B cell (primary cell): ENCODE measurements at regions not wholly inside any gene's neighbourhood (a gene's known extent, or its start where the extent isn't known, plus 50 kb on each side); places are given as distances from the start of the nearest gene placed in this dataset.

Experiments used
- ATAC-seq: fragments of 200-7000 bp; cut with Tn5 transposase; one replicate; pipeline ENCODE4 v1.10.0; 2021; ENCODE audit warnings: low read depth, mild to moderate bottlenecking, moderate number of reproducible peaks, moderate library complexity
- CTCF ChIA-PET: fragments of 350-600 bp; sonication (Branson Sonifier 250); formaldehyde crosslinking; loops from one replicate; lab custom pipeline; 2021; ENCODE audit warnings: antibody characterized with exemption, inconsistent platforms; lab: Charles Lee
- POLR2A ChIA-PET: fragments of 350-600 bp; sonication (Branson Sonifier 250); formaldehyde crosslinking; loops from one replicate; lab custom pipeline; 2021; ENCODE audit warnings: antibody characterized with exemption; lab: Charles Lee
- DNase-seq: peaks from one replicate; pipeline ENCODE4 v3.0.0; 2013
- H2AFZ ChIP-seq: 2 replicates; pipeline ENCODE4 v1.6.1; 2012; ENCODE audit warnings: mild to moderate bottlenecking, low read depth, low read length; ENCODE audit not compliant: insufficient read depth, poor library complexity, severe bottlenecking
- H3K27ac ChIP-seq, 2 donors: 1 replicate in 1 of 2; 2 replicates in 1 of 2; pipeline ENCODE4 v1.5.1; 2012 to 2013; ENCODE audit warnings: low read length in 2 of 2, mild to moderate bottlenecking in 2 of 2, moderate library complexity in 1 of 2
- H3K27me3 ChIP-seq, 4 experiments: fragments of 200-600 bp in 1 of 4; sonication (generic) in 1 of 4; replicated peaks in 1 of 4; 1 replicate in 2 of 4; 2 replicates in 2 of 4; pipeline versions ENCODE4 v1.6.1 to v1.7.0; 2013 to 2016; ENCODE audit warnings: low read length in 3 of 4, mild to moderate bottlenecking in 2 of 4, mixed read lengths in 1 of 4, moderate library complexity in 1 of 4; ENCODE audit not compliant: insufficient read depth in 4 of 4, control insufficient read depth in 3 of 4; ENCODE audit errors: control extremely low read depth in 1 of 4
- H3K36me3 ChIP-seq, 2 experiments: replicated peaks in 1 of 2; 1 replicate in 1 of 2; 2 replicates in 1 of 2; pipeline versions ENCODE4 v1.6.1 to v1.7.1; 2013; ENCODE audit warnings: low read length in 1 of 2; ENCODE audit not compliant: insufficient read depth in 2 of 2, control insufficient read depth in 1 of 2; ENCODE audit errors: control extremely low read depth in 1 of 2, extremely low read depth in 1 of 2
- H3K4me1 ChIP-seq, 2 donors: fragments of 200-600 bp in 1 of 2; sonication (generic) in 1 of 2; 1 replicate in 1 of 2; 2 replicates in 1 of 2; pipeline versions ENCODE4 v1.5.1 to v1.6.1; 2013 to 2017; ENCODE audit warnings: low read length in 2 of 2; ENCODE audit not compliant: control insufficient read depth in 2 of 2, insufficient read depth in 2 of 2
- H3K4me2 ChIP-seq: replicated peaks from 2 replicates; pipeline ENCODE3; 2012; ENCODE audit warnings: mild to moderate bottlenecking, low read depth, low read length; ENCODE audit not compliant: poor library complexity, severe bottlenecking
- H3K4me3 ChIP-seq, 5 experiments: fragments of 200-600 bp in 1 of 5; sonication (generic) in 1 of 5; 1 replicate in 3 of 5; 2 replicates in 2 of 5; pipeline versions ENCODE4 v1.5.1 to v1.7.0; 2011 to 2016; ENCODE audit warnings: low read length in 4 of 5, mild to moderate bottlenecking in 4 of 5, low read depth in 2 of 5, control low read depth in 1 of 5, moderate library complexity in 1 of 5; ENCODE audit not compliant: insufficient read depth in 1 of 5; ENCODE audit errors: control extremely low read depth in 1 of 5, extremely low read depth in 1 of 5
- H3K79me2 ChIP-seq: fragments of 200-600 bp; sonication (generic); one replicate; pipeline ENCODE4 v1.6.0; 2016; ENCODE audit warnings: low read length; ENCODE audit not compliant: control insufficient read depth, insufficient read depth
- H3K9ac ChIP-seq: fragments of 200-600 bp; sonication (generic); 2 replicates; pipeline ENCODE4 v1.6.1; 2017; ENCODE audit warnings: mild to moderate bottlenecking, low read length, moderate library complexity
- H3K9me3 ChIP-seq, 3 donors: one replicate each; pipeline versions ENCODE4 v1.6.1 to v1.7.1; 2013; ENCODE audit warnings: low read length in 2 of 3; ENCODE audit not compliant: control insufficient read depth in 2 of 3, insufficient read depth in 1 of 3; ENCODE audit errors: control extremely low read depth in 1 of 3
- H4K20me1 ChIP-seq: 2 replicates; pipeline ENCODE4 v1.6.0; 2012; ENCODE audit warnings: mild to moderate bottlenecking, low read length; ENCODE audit not compliant: insufficient read depth, control insufficient read depth, poor library complexity, severe bottlenecking
- H3K27ac Mint-ChIP-seq: one replicate; pipeline ENCODE4 v1.8.0; 2021; ENCODE audit warnings: mixed read lengths
- H3K27me3 Mint-ChIP-seq: one replicate; pipeline ENCODE4 v1.8.0; 2021; ENCODE audit warnings: mixed read lengths
- H3K4me1 Mint-ChIP-seq: one replicate; pipeline ENCODE4 v1.8.0; 2021; ENCODE audit warnings: mixed read lengths
- H3K4me3 Mint-ChIP-seq: one replicate; pipeline ENCODE4 v1.8.0; 2021; ENCODE audit warnings: mixed read lengths
- H3K9me3 Mint-ChIP-seq: one replicate; pipeline ENCODE4 v1.8.0; 2022; ENCODE audit warnings: mixed read lengths; ENCODE audit not compliant: insufficient read depth
- EZH2 ChIP-seq: IDR thresholded peaks from 2 replicates; pipeline ENCODE4 v1.6.1; 2012; ENCODE audit warnings: borderline replicate concordance, low read depth, mild to moderate bottlenecking, moderate library complexity, low read length; ENCODE audit not compliant: insufficient read depth, poor library complexity, severe bottlenecking
- WGBS: methylation state at CpG from one replicate; pipeline ENCODE4 v1.1.5; 2013; ENCODE audit warnings: missing lambda C conversion rate; ENCODE audit not compliant: insufficient coverage; 5-methylcytosine and 5-hydroxymethylcytosine counted together
- intact Hi-C: fragments of 100-400 bp; cut with micrococcal nuclease; formaldehyde crosslinking; loops from one replicate; pipeline ENCODE4 v1.10.0; 2022
- TF ChIP-seq, protein P1 (sequence below): fragments of 200-600 bp; IDR thresholded peaks from one replicate; pipeline ENCODE4 v1.8.0; 2022; ENCODE audit warnings: antibody characterized with exemption, mild to moderate bottlenecking

DNA sequence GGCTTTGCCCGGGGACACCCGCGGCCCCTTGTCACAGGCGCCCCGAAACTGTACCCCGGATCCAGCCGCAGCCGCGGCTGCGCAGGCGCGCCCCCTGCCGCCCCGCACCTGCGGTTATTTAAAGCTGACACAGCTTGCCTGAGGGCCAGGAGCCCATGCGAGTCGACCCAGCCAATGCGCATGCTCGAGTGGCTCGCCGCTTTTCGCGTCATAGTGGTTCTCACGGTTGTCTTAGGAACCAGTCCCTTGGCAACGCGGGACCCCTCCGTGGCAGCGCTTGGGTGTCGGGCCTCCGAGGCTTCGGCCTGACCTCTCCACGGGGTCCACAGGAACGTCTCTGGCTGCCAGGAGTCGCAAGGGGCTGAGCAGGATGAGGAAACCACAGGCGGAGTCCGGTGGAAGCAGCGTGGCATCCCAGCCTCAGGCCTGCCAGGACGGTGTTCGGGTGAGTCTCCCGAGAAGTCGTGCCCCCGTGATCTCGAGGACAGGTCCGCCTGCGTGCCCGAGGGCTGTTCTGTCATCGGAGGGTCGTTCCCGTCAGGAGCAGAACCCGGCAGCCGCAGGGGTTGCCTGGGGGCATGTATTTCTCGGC lies 716.9 kb downstream of the KCNJ18 start:
- Histone ChIP-seq H3K79me2 (no peaks in the 10 kb centered on the region), H4K20me1 (no peaks in the 10 kb centered on the region), H3K27me3 (no peaks in the 10 kb centered on the region), H3K4me2 (no peak overlapping the region), H3K36me3 (no peaks in the 10 kb centered on the region), H3K27ac (no peak overlapping the region), H3K9me3 (peaks cover 0 to 43% (median 0%) of the 10 kb centered on the region in 3 donors), H3K4me3 (no peak overlapping the region), H3K4me1 (no peaks in the 10 kb centered on the region), H3K9ac (no peak overlapping the region), H2AFZ (no peak overlapping the region)
- peaks cover 8% of the 10 kb centered on the region for H3K9me3 Mint-ChIP-seq
- WGBS, result 79% methylated on average over 43 of the region's 52 CpGs
- POLR2A ChIA-PET, result no interaction called here
- DNase-seq (no peak), ATAC-seq (no peak)
- no peaks in the 10 kb centered on the region for H3K4me1 Mint-ChIP-seq
- no peak overlapping the region for H3K4me3 Mint-ChIP-seq
- CTCF ChIA-PET, result no interaction called here
- no peak overlapping the region for H3K27ac Mint-ChIP-seq
- no peaks in the 10 kb centered on the region for H3K27me3 Mint-ChIP-seq
- TF ChIP-seq, protein P1, sequence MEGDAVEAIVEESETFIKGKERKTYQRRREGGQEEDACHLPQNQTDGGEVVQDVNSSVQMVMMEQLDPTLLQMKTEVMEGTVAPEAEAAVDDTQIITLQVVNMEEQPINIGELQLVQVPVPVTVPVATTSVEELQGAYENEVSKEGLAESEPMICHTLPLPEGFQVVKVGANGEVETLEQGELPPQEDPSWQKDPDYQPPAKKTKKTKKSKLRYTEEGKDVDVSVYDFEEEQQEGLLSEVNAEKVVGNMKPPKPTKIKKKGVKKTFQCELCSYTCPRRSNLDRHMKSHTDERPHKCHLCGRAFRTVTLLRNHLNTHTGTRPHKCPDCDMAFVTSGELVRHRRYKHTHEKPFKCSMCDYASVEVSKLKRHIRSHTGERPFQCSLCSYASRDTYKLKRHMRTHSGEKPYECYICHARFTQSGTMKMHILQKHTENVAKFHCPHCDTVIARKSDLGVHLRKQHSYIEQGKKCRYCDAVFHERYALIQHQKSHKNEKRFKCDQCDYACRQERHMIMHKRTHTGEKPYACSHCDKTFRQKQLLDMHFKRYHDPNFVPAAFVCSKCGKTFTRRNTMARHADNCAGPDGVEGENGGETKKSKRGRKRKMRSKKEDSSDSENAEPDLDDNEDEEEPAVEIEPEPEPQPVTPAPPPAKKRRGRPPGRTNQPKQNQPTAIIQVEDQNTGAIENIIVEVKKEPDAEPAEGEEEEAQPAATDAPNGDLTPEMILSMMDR, result no peak
- TF ChIP-seq EZH2, result no peak
- intact Hi-C loops, result no loop called here

GRCh38 chr17:22410136-22410535 lies 717.8 kb downstream of the KCNJ18 start:
- intact Hi-C loops, result no loop called here
- Histone ChIP-seq H3K79me2 (no peaks in the 10 kb centered on the region), H4K20me1 (no peaks in the 10 kb centered on the region), H3K9ac (no peak overlapping the region), H2AFZ (no peak overlapping the region), H3K27me3 (no peaks in the 10 kb centered on the region), H3K4me2 (no peak overlapping the region), H3K4me1 (no peaks in the 10 kb centered on the region), H3K27ac (no peak overlapping the region), H3K36me3 (no peaks in the 10 kb centered on the region), H3K9me3 (peaks cover 0 to 43% (median 0%) of the 10 kb centered on the region in 3 donors), H3K4me3 (no peak overlapping the region)
- no peaks in the 10 kb centered on the region for H3K4me1 Mint-ChIP-seq
- WGBS, result 79% methylated on average over 13 of the region's 14 CpGs
- H3K9me3 Mint-ChIP-seq, result peaks cover 8% of the 10 kb centered on the region
- CTCF ChIA-PET, result no interaction called here
- ATAC-seq (no peak), DNase-seq (no peak)
- no peaks in the 10 kb centered on the region for H3K27me3 Mint-ChIP-seq
- no peak overlapping the region for H3K27ac Mint-ChIP-seq
- no peak for TF ChIP-seq EZH2
- TF ChIP-seq, protein P1, result no peak
- POLR2A ChIA-PET, result no interaction called here
- H3K4me3 Mint-ChIP-seq, result no peak overlapping the region
